ENCODE measurements at regions not wholly inside any gene's neighbourhood (a gene's known extent, or its start where the extent isn't known, plus 50 kb on each side); places are given as distances from the start of the nearest gene placed in this dataset.

- TF ChIP-seq, protein P1, sequence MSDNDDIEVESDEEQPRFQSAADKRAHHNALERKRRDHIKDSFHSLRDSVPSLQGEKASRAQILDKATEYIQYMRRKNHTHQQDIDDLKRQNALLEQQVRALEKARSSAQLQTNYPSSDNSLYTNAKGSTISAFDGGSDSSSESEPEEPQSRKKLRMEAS (IDR thresholded peaks at IDR 0.05; ENCODE audit: low read depth, low read length), result no peak
- TF ChIP-seq CTCF (IDR thresholded peaks at IDR 0.05; ENCODE audit: low read depth, low read length) (no peak), MYC (IDR thresholded peaks at IDR 0.05; ENCODE audit: low read depth, low read length) (no peak), POLR2A (IDR thresholded peaks at IDR 0.05; ENCODE audit: extremely low read depth, insufficient read length) (no peak)
These were observed 279.3 kb upstream of the E2F7 start for GRCh38 chr12:77344651-77345050.
